ENCODE measurements at regions not wholly inside any gene's neighbourhood (a gene's known extent, or its start where the extent isn't known, plus 50 kb on each side); places are given as distances from the start of the nearest gene placed in this dataset.

DNA sequence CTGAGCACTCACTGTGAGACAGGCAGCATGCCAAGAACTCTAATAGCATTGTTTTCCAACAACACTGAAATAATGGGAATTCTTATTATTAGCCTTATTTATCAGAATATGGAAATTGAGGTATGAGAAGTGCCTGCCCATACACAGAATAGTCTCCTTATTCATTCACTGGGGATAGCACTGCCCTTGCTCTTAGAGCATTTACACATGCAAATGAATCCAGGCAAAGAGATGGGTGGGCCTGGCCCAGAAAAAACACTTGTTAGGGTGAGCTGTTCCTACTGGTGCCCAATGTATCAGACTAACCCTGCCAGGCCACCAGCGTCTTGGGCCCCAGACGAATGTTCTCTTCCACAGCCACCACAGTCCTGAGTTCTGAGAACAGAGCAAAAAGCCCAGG is 112.9 kb downstream of the TUBA3C start:
- TF ChIP-seq, protein P1, sequence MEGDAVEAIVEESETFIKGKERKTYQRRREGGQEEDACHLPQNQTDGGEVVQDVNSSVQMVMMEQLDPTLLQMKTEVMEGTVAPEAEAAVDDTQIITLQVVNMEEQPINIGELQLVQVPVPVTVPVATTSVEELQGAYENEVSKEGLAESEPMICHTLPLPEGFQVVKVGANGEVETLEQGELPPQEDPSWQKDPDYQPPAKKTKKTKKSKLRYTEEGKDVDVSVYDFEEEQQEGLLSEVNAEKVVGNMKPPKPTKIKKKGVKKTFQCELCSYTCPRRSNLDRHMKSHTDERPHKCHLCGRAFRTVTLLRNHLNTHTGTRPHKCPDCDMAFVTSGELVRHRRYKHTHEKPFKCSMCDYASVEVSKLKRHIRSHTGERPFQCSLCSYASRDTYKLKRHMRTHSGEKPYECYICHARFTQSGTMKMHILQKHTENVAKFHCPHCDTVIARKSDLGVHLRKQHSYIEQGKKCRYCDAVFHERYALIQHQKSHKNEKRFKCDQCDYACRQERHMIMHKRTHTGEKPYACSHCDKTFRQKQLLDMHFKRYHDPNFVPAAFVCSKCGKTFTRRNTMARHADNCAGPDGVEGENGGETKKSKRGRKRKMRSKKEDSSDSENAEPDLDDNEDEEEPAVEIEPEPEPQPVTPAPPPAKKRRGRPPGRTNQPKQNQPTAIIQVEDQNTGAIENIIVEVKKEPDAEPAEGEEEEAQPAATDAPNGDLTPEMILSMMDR (IDR thresholded peaks at IDR 0.05) = no peak
- no peaks in the 10 kb centered on the region for H3K27me3 ChIP-seq
- H3K27ac ChIP-seq = no peak overlapping the region
- peaks cover 0 to 37% (median 0%) of the 10 kb centered on the region in 11 donors for H3K9me3 ChIP-seq
- H3K4me1 ChIP-seq = no peaks in the 10 kb centered on the region
- intact Hi-C loops (cut with DNase I) = no loop called here
- ATAC-seq (no peak), DNase-seq (no peak)
- 60 to 62% methylated on average over 2 of the region's 2 CpGs for WGBS, 2 donors
- H3K4me3 ChIP-seq = no peak overlapping the region
- H3K36me3 ChIP-seq = no peaks in the 10 kb centered on the region

GRCh38 chr13:19067767-19068166 is 113.9 kb downstream of the TUBA3C start:
- Histone ChIP-seq H3K9me3 (peaks cover 0 to 46% (median 0%) of the 10 kb centered on the region in 11 donors), H3K27me3 (no peaks in the 10 kb centered on the region), H3K4me1 (no peaks in the 10 kb centered on the region), H3K27ac (no peak overlapping the region), H3K36me3 (no peaks in the 10 kb centered on the region), H3K4me3 (no peak overlapping the region)
- TF ChIP-seq, protein P1 (IDR thresholded peaks at IDR 0.05) = no peak
- 80 to 87% methylated on average over 2 of the region's 2 CpGs for WGBS, 2 donors
- intact Hi-C loops (cut with DNase I) = loop anchor here in 1 of 10 donors (2.0 kb wide), 1 partner anchor 25 kb away; no protein-coding TSS in a partner anchor
- no peak for ATAC-seq
- DNase-seq = no peak

DNA sequence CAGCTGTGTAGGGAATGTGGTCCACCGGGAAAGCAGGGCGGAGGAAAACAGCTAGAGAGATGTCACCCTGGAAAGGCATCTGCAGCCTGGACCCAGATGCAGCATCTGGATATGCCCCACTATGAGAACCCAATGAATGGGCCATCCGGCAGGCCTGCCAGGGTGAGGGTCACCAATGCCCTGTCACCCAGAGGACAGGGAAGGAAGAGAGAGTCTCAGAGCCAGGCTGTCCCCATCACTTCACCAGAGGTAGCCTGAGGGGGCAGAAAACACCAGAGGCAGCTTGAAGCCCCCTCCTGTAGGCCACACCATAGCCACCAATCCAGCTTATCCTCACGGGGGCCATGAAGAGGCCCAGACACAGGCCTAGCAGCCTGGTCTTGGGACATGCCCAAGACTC is 118.8 kb downstream of the TUBA3C start:
- no peak overlapping the region for H3K27ac ChIP-seq
- H3K36me3 ChIP-seq = no peaks in the 10 kb centered on the region
- intact Hi-C loops (cut with DNase I) = no loop called here
- no peak for DNase-seq
- H3K4me1 ChIP-seq = no peaks in the 10 kb centered on the region
- peaks cover 0 to 5% (median 0%) of the 10 kb centered on the region in 7 donors for H3K27me3 ChIP-seq
- 86 to 91% methylated on average over 4 of the region's 4 CpGs for whole genome bisulfite sequencing, 2 donors
- peaks cover 0 to 55% (median 0%) of the 10 kb centered on the region in 11 donors for H3K9me3 ChIP-seq
- TF ChIP-seq, protein P1 (IDR thresholded peaks at IDR 0.05) = no peak
- no peak for ATAC-seq
- no peak overlapping the region for H3K4me3 ChIP-seq

- Histone ChIP-seq H3K4me3 (no peak overlapping the region), H3K4me1 (no peaks in the 10 kb centered on the region), H3K36me3 (no peaks in the 10 kb centered on the region), H3K27me3 (peaks cover 0 to 5% (median 0%) of the 10 kb centered on the region in 7 donors), H3K27ac (no peak overlapping the region), H3K9me3 (peaks cover 0 to 48% (median 0%) of the 10 kb centered on the region in 11 donors)
- TF ChIP-seq, protein P1 (IDR thresholded peaks at IDR 0.05) = no peak
- DNase-seq = no peak
- WGBS, 2 donors = 83 to 85% methylated on average over 11 of the region's 11 CpGs
- intact Hi-C loops (cut with DNase I) = no loop called here
- ATAC-seq = no peak
Observed at GRCh38 chr13:19062019-19062646, 119.5 kb downstream of the TUBA3C start.
